ENCODE measurements at regions not wholly inside any gene's neighbourhood (a gene's known extent, or its start where the extent isn't known, plus 50 kb on each side); places are given as distances from the start of the nearest gene placed in this dataset.

GRCh38 chr10:133000648-133001047, 58.3 kb upstream of the CFAP46 start:
- Histone ChIP-seq H4K5ac (ENCODE audit: insufficient read length, low read depth, low read length) (no peak overlapping the region), H3K56ac (ENCODE audit: insufficient read length, low read depth, low read length) (no peak overlapping the region), H3K79me1 (ENCODE audit: insufficient read depth, low read depth, low read length, poor library complexity, severe bottlenecking) (no peaks in the 10 kb centered on the region), H3K9ac (ENCODE audit: extremely low read depth, insufficient read length, low read length) (no peak overlapping the region), H2BK15ac (ENCODE audit: low read depth, low read length) (no peak overlapping the region), H2BK5ac (ENCODE audit: insufficient read length, low read length) (no peak overlapping the region), H3K9me3 (ENCODE audit: control insufficient read depth, low read depth, low read length) (no peaks in the 10 kb centered on the region), H3K79me2 (ENCODE audit: insufficient read depth, low read length) (no peaks in the 10 kb centered on the region), H2AFZ (ENCODE audit: low read length) (no peak overlapping the region), H3K4ac (ENCODE audit: low read depth, low read length) (no peak overlapping the region), H3T11ph (ENCODE audit: low read length) (no peak overlapping the region), H4K91ac (ENCODE audit: insufficient read length, low read depth, low read length) (no peak overlapping the region), H2AK5ac (ENCODE audit: insufficient read length, low read length) (no peak overlapping the region), H4K8ac (replicated peaks; ENCODE audit: insufficient read length, low read depth, low read length) (no peak overlapping the region), H3K23me2 (ENCODE audit: insufficient read length, low read depth, low read length, poor library complexity, severe bottlenecking) (no peaks in the 10 kb centered on the region), H2BK20ac (ENCODE audit: low read depth, low read length, poor library complexity, severe bottlenecking) (no peak overlapping the region), H3K4me1 (ENCODE audit: insufficient read depth, low read length) (no peaks in the 10 kb centered on the region), H2BK120ac (ENCODE audit: low read depth, low read length, poor library complexity, severe bottlenecking) (no peak overlapping the region), H3K23ac (ENCODE audit: insufficient read length, low read depth, low read length) (no peak overlapping the region), H3K14ac (ENCODE audit: insufficient read depth, low read length) (no peak overlapping the region), H3K27me3 (ENCODE audit: insufficient read depth, low read length) (no peaks in the 10 kb centered on the region), H3K18ac (ENCODE audit: insufficient read length, low read depth, low read length) (no peak overlapping the region), H3K4me2 (ENCODE audit: insufficient read depth, insufficient read length, low read length) (no peak overlapping the region), H4K20me1 (ENCODE audit: control insufficient read depth, insufficient read depth, insufficient read length) (no peaks in the 10 kb centered on the region), H2BK12ac (ENCODE audit: insufficient read length, low read depth, low read length) (no peak overlapping the region), H3K27ac (ENCODE audit: insufficient read length, low read depth, low read length) (no peak overlapping the region)
- H3K4me1 Mint-ChIP-seq, result peaks cover 12 to 13% of the 10 kb centered on the region in 2 experiments
- no peaks in the 10 kb centered on the region for H3K27me3 Mint-ChIP-seq (ENCODE audit: low read depth)
- no CpG with 5 or more reads among the region's 9 CpGs for WGBS (ENCODE audit: extremely low coverage, insufficient read length, low lambda C conversion rate)
- no peak overlapping the region for H3K4me3 Mint-ChIP-seq
- H3K9me3 Mint-ChIP-seq, result no peaks in the 10 kb centered on the region; a peak in 2 of 5 replicates
- H3K36me3 Mint-ChIP-seq (ENCODE audit: insufficient read depth in 1 of 3, low read depth in 3 of 3), result no peaks in the 10 kb centered on the region
- H3K27ac Mint-ChIP-seq, result no peak overlapping the region
- TF ChIP-seq CTCF (conservative IDR thresholded peaks at IDR 0.05), result no peak
- no peak for DNase-seq

Measured in H9 (cell line).